Mucosa of stomach (tissue), 1 donor: ENCODE measurements at regions not wholly inside any gene's neighbourhood (a gene's known extent, or its start where the extent isn't known, plus 50 kb on each side); places are given as distances from the start of the nearest gene placed in this dataset.

ENCODE experiments used
- H3K27me3 ChIP-seq: one replicate; pipeline ENCODE4 v1.7.0; 2013; ENCODE audit warnings: mild to moderate bottlenecking, low read length; ENCODE audit not compliant: control insufficient read depth, insufficient read depth
- H3K36me3 ChIP-seq: one replicate; pipeline ENCODE4 v1.7.0; 2013; ENCODE audit warnings: low read length; ENCODE audit not compliant: control insufficient read depth, insufficient read depth
- H3K4me1 ChIP-seq: one replicate; pipeline ENCODE4 v1.7.0; 2013; ENCODE audit warnings: mild to moderate bottlenecking, low read length; ENCODE audit not compliant: control insufficient read depth, insufficient read depth
- H3K4me3 ChIP-seq: one replicate; pipeline ENCODE4 v1.7.0; 2013; ENCODE audit warnings: low read length
- H3K9ac ChIP-seq: one replicate; pipeline ENCODE4 v1.7.0; 2013; ENCODE audit warnings: mild to moderate bottlenecking, low read length, moderate library complexity
- H3K9me3 ChIP-seq: one replicate; pipeline ENCODE4 v1.7.0; 2013; ENCODE audit warnings: mild to moderate bottlenecking, low read length, moderate library complexity; ENCODE audit not compliant: control insufficient read depth
- donor health status: Pancreatic carcinoma.

DNA sequence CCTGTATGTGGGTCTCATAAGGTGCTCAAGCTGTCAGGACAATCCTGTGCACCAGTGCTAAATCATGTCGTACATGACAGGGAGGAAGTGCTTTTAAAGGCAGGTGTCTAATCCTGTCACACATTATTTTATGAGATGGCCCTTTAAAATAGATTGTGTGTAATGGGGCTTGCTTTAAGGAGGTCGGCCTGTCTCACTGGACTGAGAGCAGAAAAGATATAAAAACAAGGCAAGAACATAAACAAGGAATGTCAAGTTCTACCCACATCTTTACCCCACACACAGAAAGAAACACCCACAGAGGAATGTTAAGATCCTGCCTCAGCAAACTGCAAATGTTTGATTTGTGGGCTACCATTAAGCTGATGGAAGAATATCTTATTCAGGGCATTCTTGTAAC, 279.0 kb downstream of the FOXA2 start:
- H3K9ac ChIP-seq: no peak overlapping the region
- H3K9me3 ChIP-seq: no peaks in the 10 kb centered on the region
- no peaks in the 10 kb centered on the region for H3K36me3 ChIP-seq
- no peak overlapping the region for H3K4me3 ChIP-seq
- no peaks in the 10 kb centered on the region for H3K27me3 ChIP-seq
- no peaks in the 10 kb centered on the region for H3K4me1 ChIP-seq

DNA sequence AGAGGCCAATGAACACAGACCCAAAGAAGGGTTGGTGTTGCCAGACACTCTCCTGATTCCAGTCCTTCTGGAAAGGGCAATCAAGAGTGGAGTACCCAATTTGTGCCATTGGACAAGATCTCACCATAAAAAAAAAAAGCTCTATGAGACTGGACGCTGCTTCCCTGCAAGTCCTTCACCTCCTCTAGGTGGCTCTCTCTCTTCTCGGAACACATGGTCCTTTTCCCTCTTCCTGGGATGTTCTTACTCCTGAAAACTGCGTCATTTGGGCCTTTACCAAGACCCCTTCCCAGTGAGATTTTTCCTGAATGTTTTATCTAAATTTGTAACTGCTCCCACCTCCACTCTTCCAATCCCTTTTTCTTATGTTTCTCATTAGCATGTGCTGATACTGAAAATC, 280.8 kb downstream of the FOXA2 start:
- Histone ChIP-seq H3K9me3 (no peaks in the 10 kb centered on the region), H3K4me1 (no peaks in the 10 kb centered on the region), H3K9ac (no peak overlapping the region), H3K4me3 (no peak overlapping the region), H3K27me3 (no peaks in the 10 kb centered on the region), H3K36me3 (no peaks in the 10 kb centered on the region)

DNA sequence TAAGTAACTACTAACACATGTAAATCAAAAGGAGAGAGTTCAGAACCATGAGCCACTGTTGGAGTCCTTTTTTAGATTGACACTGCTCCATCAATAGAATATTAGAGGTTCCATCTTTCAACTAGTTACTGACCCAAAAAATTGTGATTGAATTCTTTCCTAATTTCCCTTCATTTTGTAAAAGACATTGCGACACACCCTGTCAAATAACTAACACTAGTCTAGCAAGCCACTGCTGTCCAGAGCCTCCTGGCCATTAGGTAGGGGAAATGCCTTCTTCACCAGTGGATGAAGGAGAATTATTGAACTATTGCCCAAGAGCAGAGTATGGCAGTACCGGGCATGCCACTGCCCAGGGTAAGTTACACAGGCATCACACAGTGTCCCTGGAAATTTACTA, 282.3 kb downstream of the FOXA2 start:
- Histone ChIP-seq H3K9ac (no peak overlapping the region), H3K36me3 (no peaks in the 10 kb centered on the region), H3K9me3 (no peaks in the 10 kb centered on the region), H3K4me1 (no peaks in the 10 kb centered on the region), H3K27me3 (no peaks in the 10 kb centered on the region), H3K4me3 (no peak overlapping the region)

- no peaks in the 10 kb centered on the region for H3K27me3 ChIP-seq
- no peaks in the 10 kb centered on the region for H3K4me1 ChIP-seq
- no peaks in the 10 kb centered on the region for H3K9me3 ChIP-seq
- H3K4me3 ChIP-seq: no peak overlapping the region
- H3K36me3 ChIP-seq: no peaks in the 10 kb centered on the region
- no peak overlapping the region for H3K9ac ChIP-seq
Observed at GRCh38 chr20:22293886-22294285, 290.5 kb downstream of the FOXA2 start.

- no peaks in the 10 kb centered on the region for H3K27me3 ChIP-seq
- no peaks in the 10 kb centered on the region for H3K9me3 ChIP-seq
- no peaks in the 10 kb centered on the region for H3K4me1 ChIP-seq
Observed at GRCh38 chr20:22289442-22289841, 294.9 kb downstream of the FOXA2 start.

DNA sequence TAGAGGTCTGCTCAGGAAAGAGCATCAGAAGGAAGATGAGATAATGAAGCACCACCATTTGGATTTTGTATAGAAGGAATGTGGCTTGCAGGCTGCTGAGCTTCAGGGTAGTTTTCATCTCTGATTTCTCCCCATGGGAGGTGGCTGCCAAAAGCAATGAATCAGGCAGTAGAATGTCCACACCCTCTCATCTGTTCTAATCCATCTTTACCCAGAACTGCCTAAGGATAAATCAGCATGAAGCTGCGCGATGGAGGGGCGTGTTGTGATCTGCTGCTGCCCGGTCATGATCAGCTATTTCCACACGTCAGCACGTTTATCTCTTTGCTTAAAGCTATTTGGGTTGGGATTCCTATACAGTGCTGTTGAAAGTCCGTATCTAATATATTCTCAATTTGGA, 295.4 kb downstream of the FOXA2 start:
- H3K9me3 ChIP-seq: no peaks in the 10 kb centered on the region
- no peaks in the 10 kb centered on the region for H3K4me1 ChIP-seq
- no peaks in the 10 kb centered on the region for H3K36me3 ChIP-seq
- no peaks in the 10 kb centered on the region for H3K27me3 ChIP-seq
- H3K9ac ChIP-seq: no peak overlapping the region
- no peak overlapping the region for H3K4me3 ChIP-seq

More at GRCh38 chr20:22289442-22289841, 294.9 kb downstream of the FOXA2 start:
- H3K9ac ChIP-seq: no peak overlapping the region
- no peak overlapping the region for H3K4me3 ChIP-seq
- H3K36me3 ChIP-seq: no peaks in the 10 kb centered on the region

DNA sequence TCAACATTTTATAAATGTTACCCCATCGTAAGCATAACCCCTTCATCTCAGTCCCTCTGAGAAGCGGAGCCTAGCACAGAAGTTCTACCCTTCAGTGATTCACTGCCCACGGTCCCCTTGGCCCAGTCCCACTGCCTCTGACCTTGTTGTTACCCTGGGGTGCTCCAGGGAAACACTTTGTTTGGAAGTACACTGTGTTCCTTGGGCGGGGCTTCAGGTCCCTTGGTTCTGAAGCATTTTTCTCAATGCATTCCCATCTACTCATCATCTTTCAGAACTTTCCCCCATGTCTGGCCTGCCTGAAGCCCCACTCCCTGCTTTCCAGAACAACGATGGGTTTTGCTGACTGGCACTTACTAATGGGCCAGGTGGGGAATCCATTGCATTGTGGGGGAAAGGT, 296.2 kb downstream of the FOXA2 start:
- Histone ChIP-seq H3K4me1 (no peaks in the 10 kb centered on the region), H3K4me3 (no peak overlapping the region), H3K27me3 (no peaks in the 10 kb centered on the region), H3K9me3 (no peaks in the 10 kb centered on the region), H3K36me3 (no peaks in the 10 kb centered on the region), H3K9ac (no peak overlapping the region)

GRCh38 chr20:22285555-22285954, 298.8 kb downstream of the FOXA2 start:
- no peak overlapping the region for H3K9ac ChIP-seq
- H3K36me3 ChIP-seq: no peaks in the 10 kb centered on the region
- no peaks in the 10 kb centered on the region for H3K4me1 ChIP-seq
- H3K27me3 ChIP-seq: no peaks in the 10 kb centered on the region
- H3K9me3 ChIP-seq: no peaks in the 10 kb centered on the region
- no peak overlapping the region for H3K4me3 ChIP-seq

- Histone ChIP-seq H3K27me3 (no peaks in the 10 kb centered on the region), H3K9me3 (no peaks in the 10 kb centered on the region), H3K4me3 (no peak overlapping the region), H3K9ac (no peak overlapping the region), H3K4me1 (no peaks in the 10 kb centered on the region), H3K36me3 (no peaks in the 10 kb centered on the region)
Observed at GRCh38 chr20:22282696-22283095, 301.7 kb downstream of the FOXA2 start.

- Histone ChIP-seq H3K36me3 (no peaks in the 10 kb centered on the region), H3K9me3 (no peaks in the 10 kb centered on the region), H3K4me1 (no peaks in the 10 kb centered on the region), H3K9ac (no peak overlapping the region), H3K27me3 (no peaks in the 10 kb centered on the region), H3K4me3 (no peak overlapping the region)
Observed at GRCh38 chr20:22274330-22274729, 310.0 kb downstream of the FOXA2 start.

DNA sequence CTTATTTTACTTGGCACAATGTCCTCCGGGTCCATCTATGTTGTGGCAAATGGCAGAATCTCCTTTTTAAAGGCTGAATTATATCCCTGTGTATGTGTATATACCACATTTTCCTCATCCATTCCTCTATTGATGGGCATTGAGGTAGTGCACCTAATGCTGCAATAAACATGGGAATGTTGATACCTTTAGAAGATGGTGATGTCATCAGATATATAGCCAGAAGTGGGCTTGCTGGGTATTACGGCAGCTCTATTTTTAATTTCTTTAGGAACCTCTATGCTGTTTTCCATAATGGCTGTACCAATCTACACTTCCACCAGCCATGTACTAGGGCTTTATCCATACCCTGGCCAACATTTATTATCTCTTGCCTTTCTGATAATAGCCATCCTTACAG, 315.7 kb downstream of the FOXA2 start:
- Histone ChIP-seq H3K9me3 (no peaks in the 10 kb centered on the region), H3K4me3 (no peak overlapping the region), H3K27me3 (no peaks in the 10 kb centered on the region), H3K36me3 (no peaks in the 10 kb centered on the region), H3K4me1 (no peaks in the 10 kb centered on the region), H3K9ac (no peak overlapping the region)

- no peaks in the 10 kb centered on the region for H3K27me3 ChIP-seq
- no peaks in the 10 kb centered on the region for H3K36me3 ChIP-seq
Observed at GRCh38 chr20:22264917-22265316, 319.5 kb downstream of the FOXA2 start.

DNA sequence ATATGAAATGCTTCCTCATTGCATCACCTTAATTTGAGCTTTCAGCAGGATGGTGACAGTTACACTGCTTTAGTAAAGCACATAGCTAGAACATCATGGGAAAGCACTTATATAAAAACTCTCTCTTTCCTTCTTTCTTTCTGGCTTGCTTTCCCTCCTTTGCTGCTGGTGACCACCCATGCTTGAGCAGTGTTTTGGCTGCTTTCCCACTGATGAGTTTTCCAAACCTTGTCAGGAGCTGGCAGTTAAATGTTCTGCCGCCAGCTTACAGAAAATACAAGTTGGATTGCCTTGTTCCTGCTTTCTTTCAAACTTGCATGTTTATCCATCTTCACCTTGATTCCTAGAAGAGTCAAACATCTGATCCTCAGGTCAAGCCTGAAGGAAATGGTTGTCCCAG, 323.9 kb downstream of the FOXA2 start:
- Histone ChIP-seq H3K9me3 (no peaks in the 10 kb centered on the region), H3K27me3 (no peaks in the 10 kb centered on the region), H3K9ac (no peak overlapping the region), H3K4me3 (no peak overlapping the region), H3K36me3 (no peaks in the 10 kb centered on the region), H3K4me1 (no peaks in the 10 kb centered on the region)

More at GRCh38 chr20:22264917-22265316, 319.5 kb downstream of the FOXA2 start:
- H3K4me1 ChIP-seq: no peaks in the 10 kb centered on the region
- H3K9me3 ChIP-seq: no peaks in the 10 kb centered on the region
- H3K4me3 ChIP-seq: no peak overlapping the region
- H3K9ac ChIP-seq: no peak overlapping the region
